ENCODE measurements at regions not wholly inside any gene's neighbourhood (a gene's known extent, or its start where the extent isn't known, plus 50 kb on each side); places are given as distances from the start of the nearest gene placed in this dataset.

DNA sequence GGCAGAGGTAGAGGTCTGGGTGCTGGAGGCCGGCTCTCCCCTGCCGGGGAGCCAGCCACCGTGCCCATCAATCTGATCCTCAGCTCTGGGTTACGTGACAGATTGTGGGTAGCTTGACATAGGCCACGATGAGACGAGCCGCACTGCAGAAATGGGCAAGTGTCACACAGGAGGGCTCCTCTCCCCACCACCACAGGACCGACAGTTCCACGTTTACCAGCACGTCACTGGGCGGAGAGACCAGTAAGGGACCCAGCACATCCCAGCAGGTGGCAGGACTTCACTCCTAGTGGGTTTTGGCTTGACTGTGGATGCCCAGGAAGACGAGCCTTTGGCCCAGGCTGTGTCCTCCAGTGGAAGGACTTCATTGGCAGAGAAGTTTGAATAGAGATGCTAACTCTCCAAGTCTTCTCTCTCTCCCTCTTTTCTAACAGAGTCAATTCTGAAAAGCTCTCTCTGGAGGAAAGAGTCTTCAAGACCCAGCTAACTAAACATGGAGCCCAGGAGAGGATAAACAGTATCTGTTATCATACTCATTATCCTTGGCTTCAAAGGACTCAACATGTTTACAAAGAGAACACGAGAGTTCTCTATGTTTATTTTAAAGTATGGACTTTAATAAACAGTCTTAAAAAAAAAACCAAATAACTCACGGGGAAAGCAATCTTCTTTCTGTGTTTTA lies 129.3 kb upstream of the JCAD start:
- Histone ChIP-seq H3K4me2 (ENCODE audit: insufficient read depth, low read length) (peak overlapping the region; percentile 49), H3K27ac (ENCODE audit: insufficient read depth, low read depth, low read length) (peak overlapping the region; percentile 85), H2AFZ (ENCODE audit: low read depth, low read length) (peak overlapping the region; percentile 4), H3K4me1 (ENCODE audit: control insufficient read depth, extremely low read depth, insufficient read depth, low read length) (peaks cover 40% of the 10 kb centered on the region), H3K27me3 (ENCODE audit: control insufficient read depth in 2 of 2, insufficient read depth in 2 of 2, low read length in 2 of 2) (no peaks in the 10 kb centered on the region), H4K20me1 (replicated peaks; ENCODE audit: control insufficient read depth, extremely low read depth, insufficient read depth, low read length) (no peaks in the 10 kb centered on the region), H3K9me1 (replicated peaks; ENCODE audit: control insufficient read depth, extremely low read depth, insufficient read depth, low read length) (no peaks in the 10 kb centered on the region), H3K9ac (replicated peaks; ENCODE audit: extremely low read depth, insufficient read depth, low read length) (peak overlapping the region; percentile 62), H3K4me3 (replicated peaks in 1 of 3; ENCODE audit: insufficient read depth in 1 of 3, low read depth in 1 of 3, low read length in 3 of 3) (no peak overlapping the region), H3K36me3 (ENCODE audit: control insufficient read depth in 2 of 2, extremely low read depth in 1 of 2, insufficient read depth in 2 of 2, low read length in 2 of 2) (no peaks in the 10 kb centered on the region), H3K9me3 (replicated peaks; ENCODE audit: control insufficient read depth, insufficient read depth, low read length) (no peaks in the 10 kb centered on the region), H3K79me2 (ENCODE audit: control insufficient read depth, insufficient read depth, low read length) (no peaks in the 10 kb centered on the region)
- FAIRE-seq (no peak), DNase-seq (ENCODE audit: low read depth, low spot score) (no peak)
- CTCF ChIA-PET: interaction anchor here (0.7 to 5.0 kb wide), 14 partner anchors 11 to 161 kb away, joined by 3 to 33 read pairs (median 4); no protein-coding TSS in a partner anchor
- POLR2A ChIA-PET: interaction anchor here (1.5 kb wide), 1 partner anchor 161 kb away, joined by 5 read pairs; no protein-coding TSS in a partner anchor
- BruUV-seq (replicated peaks): TSS peak; percentile 77
- dilution Hi-C loops (cut with MboI; ENCODE audit: extremely low pct_ligation_motif_present, low sequenced_read_pairs) (no loop called here), intact Hi-C loops (cut with micrococcal nuclease) (loop anchor here (1.0 to 5.0 kb wide), 3 partner anchors 53 to 186 kb away; no protein-coding TSS in a partner anchor)
- TF ChIP-seq MYC (IDR thresholded peaks at IDR 0.05; ENCODE audit: low read depth, low read length) (no peak), POLR2A (IDR thresholded peaks at IDR 0.05; ENCODE audit: low read depth, low read length) (peak; percentile 2), JUN (IDR thresholded peaks at IDR 0.05; ENCODE audit: borderline replicate concordance, insufficient read depth, insufficient read length, low read depth) (no peak), EZH2 (IDR thresholded peaks at IDR 0.05; ENCODE audit: borderline replicate concordance, low read depth, low read length, severe bottlenecking) (no peak)

DNA sequence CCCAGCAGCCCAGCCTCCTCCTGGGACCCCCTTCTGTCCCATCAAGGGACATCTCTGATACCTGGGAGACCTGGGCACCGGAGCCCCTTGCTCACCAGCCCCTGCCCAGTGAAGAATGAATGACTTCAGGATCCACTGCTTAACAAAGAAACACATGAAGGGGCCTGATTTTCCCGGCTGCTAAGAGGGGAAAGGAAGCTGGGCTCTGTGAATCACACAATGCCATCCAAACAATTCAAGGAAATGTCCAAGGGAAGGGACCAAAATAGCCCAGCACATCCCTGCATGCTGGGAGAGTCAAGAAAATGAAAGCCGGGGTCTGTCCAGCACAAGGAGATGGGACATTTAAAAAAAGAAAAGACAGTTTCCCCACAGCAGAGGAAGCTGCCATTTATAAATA lies 128.7 kb upstream of the JCAD start:
- DNase-seq (ENCODE audit: low read depth, low spot score): peak; percentile 93
- dilution Hi-C loops (cut with MboI; ENCODE audit: extremely low pct_ligation_motif_present, low sequenced_read_pairs) (no loop called here), intact Hi-C loops (cut with micrococcal nuclease) (loop anchor here (1.0 to 5.0 kb wide), 3 partner anchors 53 to 186 kb away; no protein-coding TSS in a partner anchor)
- Histone ChIP-seq H3K36me3 (ENCODE audit: control insufficient read depth in 2 of 2, extremely low read depth in 1 of 2, insufficient read depth in 2 of 2, low read length in 2 of 2) (no peaks in the 10 kb centered on the region), H3K79me2 (ENCODE audit: control insufficient read depth, insufficient read depth, low read length) (no peaks in the 10 kb centered on the region), H3K4me1 (ENCODE audit: control insufficient read depth, extremely low read depth, insufficient read depth, low read length) (peaks cover 43% of the 10 kb centered on the region), H3K9me3 (replicated peaks; ENCODE audit: control insufficient read depth, insufficient read depth, low read length) (no peaks in the 10 kb centered on the region), H2AFZ (ENCODE audit: low read depth, low read length) (peak overlapping the region; percentile 4), H3K27ac (ENCODE audit: insufficient read depth, low read depth, low read length) (peak overlapping the region; percentile 85), H3K4me3 (replicated peaks in 1 of 3; ENCODE audit: insufficient read depth in 1 of 3, low read depth in 1 of 3, low read length in 3 of 3) (no peak overlapping the region), H3K9ac (replicated peaks; ENCODE audit: extremely low read depth, insufficient read depth, low read length) (peak overlapping the region; percentile 62), H3K27me3 (ENCODE audit: control insufficient read depth in 2 of 2, insufficient read depth in 2 of 2, low read length in 2 of 2) (no peaks in the 10 kb centered on the region), H4K20me1 (replicated peaks; ENCODE audit: control insufficient read depth, extremely low read depth, insufficient read depth, low read length) (no peaks in the 10 kb centered on the region), H3K9me1 (replicated peaks; ENCODE audit: control insufficient read depth, extremely low read depth, insufficient read depth, low read length) (no peaks in the 10 kb centered on the region), H3K4me2 (ENCODE audit: insufficient read depth, low read length) (peak overlapping the region; percentile 49)
- POLR2A ChIA-PET: interaction anchor here (1.5 kb wide), 1 partner anchor 160 kb away, joined by 5 read pairs; no protein-coding TSS in a partner anchor
- no TSS peak for BruUV-seq (replicated peaks)
- no peak for TF ChIP-seq GATA2 (IDR thresholded peaks at IDR 0.05; ENCODE audit: insufficient read depth, insufficient read length, low read depth, low read length)
- TF ChIP-seq FOS (IDR thresholded peaks at IDR 0.05; ENCODE audit: borderline replicate concordance, insufficient read depth, low read length): peak; percentile 72
- peak; percentile 75 for TF ChIP-seq JUN (IDR thresholded peaks at IDR 0.05; ENCODE audit: borderline replicate concordance, insufficient read depth, insufficient read length, low read depth)
- TF ChIP-seq, protein P1, sequence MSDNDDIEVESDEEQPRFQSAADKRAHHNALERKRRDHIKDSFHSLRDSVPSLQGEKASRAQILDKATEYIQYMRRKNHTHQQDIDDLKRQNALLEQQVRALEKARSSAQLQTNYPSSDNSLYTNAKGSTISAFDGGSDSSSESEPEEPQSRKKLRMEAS (IDR thresholded peaks at IDR 0.05; ENCODE audit: insufficient read depth, insufficient read length): no peak
- no peak for TF ChIP-seq EZH2 (IDR thresholded peaks at IDR 0.05; ENCODE audit: borderline replicate concordance, low read depth, low read length, severe bottlenecking)
- TF ChIP-seq, protein P2, sequence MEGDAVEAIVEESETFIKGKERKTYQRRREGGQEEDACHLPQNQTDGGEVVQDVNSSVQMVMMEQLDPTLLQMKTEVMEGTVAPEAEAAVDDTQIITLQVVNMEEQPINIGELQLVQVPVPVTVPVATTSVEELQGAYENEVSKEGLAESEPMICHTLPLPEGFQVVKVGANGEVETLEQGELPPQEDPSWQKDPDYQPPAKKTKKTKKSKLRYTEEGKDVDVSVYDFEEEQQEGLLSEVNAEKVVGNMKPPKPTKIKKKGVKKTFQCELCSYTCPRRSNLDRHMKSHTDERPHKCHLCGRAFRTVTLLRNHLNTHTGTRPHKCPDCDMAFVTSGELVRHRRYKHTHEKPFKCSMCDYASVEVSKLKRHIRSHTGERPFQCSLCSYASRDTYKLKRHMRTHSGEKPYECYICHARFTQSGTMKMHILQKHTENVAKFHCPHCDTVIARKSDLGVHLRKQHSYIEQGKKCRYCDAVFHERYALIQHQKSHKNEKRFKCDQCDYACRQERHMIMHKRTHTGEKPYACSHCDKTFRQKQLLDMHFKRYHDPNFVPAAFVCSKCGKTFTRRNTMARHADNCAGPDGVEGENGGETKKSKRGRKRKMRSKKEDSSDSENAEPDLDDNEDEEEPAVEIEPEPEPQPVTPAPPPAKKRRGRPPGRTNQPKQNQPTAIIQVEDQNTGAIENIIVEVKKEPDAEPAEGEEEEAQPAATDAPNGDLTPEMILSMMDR (IDR thresholded peaks at IDR 0.05; ENCODE audit: extremely low read depth in 1 of 2, insufficient read depth in 1 of 2, low read depth in 1 of 2, low read length in 2 of 2): no peak
- TF ChIP-seq POLR2AphosphoS5 (IDR thresholded peaks at IDR 0.05; ENCODE audit: insufficient read depth, low read depth, low read length): peak; percentile 80
- no peak for TF ChIP-seq MYC (IDR thresholded peaks at IDR 0.05; ENCODE audit: low read depth, low read length)
- TF ChIP-seq POLR2A (IDR thresholded peaks at IDR 0.05; ENCODE audit: low read depth, low read length): peak; percentile 20
- CTCF ChIA-PET: interaction anchor here (0.7 to 5.0 kb wide), 14 partner anchors 11 to 160 kb away, joined by 3 to 33 read pairs (median 4); no protein-coding TSS in a partner anchor
- peak; percentile 97 for FAIRE-seq

Measured in endothelial cell of umbilical vein (primary cell).